HG03025 (cell line): ENCODE measurements at regions not wholly inside any gene's neighbourhood (a gene's known extent, or its start where the extent isn't known, plus 50 kb on each side); places are given as distances from the start of the nearest gene placed in this dataset.
"Not testable (repeated sequence)": the region's sequence is repeated elsewhere in the genome, so short reads cannot be mapped to it uniquely, and the experiment has no call there.

ENCODE experiments used
- ATAC-seq: cut with Tn5 transposase; IDR thresholded peaks from one replicate; pipeline ENCODE4 v1.9.1; 2021; ENCODE audit warnings: mild to moderate bottlenecking, moderate library complexity; ENCODE audit not compliant: unreplicated experiment, low FRiP score

GRCh38 chr2:75949385-75950030 is 238.8 kb upstream of the GCFC2 start:
- ATAC-seq, result no peak

- no peak for ATAC-seq
These were observed 225.6 kb upstream of the GCFC2 start for GRCh38 chr2:75936311-75936710.

GRCh38 chr2:75932996-75933395 is 222.3 kb upstream of the GCFC2 start:
- no peak for ATAC-seq

- ATAC-seq, result no peak
These were observed 217.4 kb upstream of the GCFC2 start for GRCh38 chr2:75928093-75928492.

- no peak for ATAC-seq
These were observed 214.8 kb upstream of the GCFC2 start for GRCh38 chr2:75925331-75926024.

GRCh38 chr2:75922191-75922590 is 211.5 kb upstream of the GCFC2 start:
- ATAC-seq, result no peak

- ATAC-seq, result no peak
These were observed 210.3 kb upstream of the GCFC2 start for GRCh38 chr2:75920859-75921551.

- no peak for ATAC-seq
These were observed 205.3 kb upstream of the GCFC2 start for GRCh38 chr2:75915851-75916634.

GRCh38 chr2:75896779-75897366 is 186.2 kb upstream of the GCFC2 start:
- ATAC-seq, result peak; percentile 71

GRCh38 chr2:75894170-75894569 is 183.5 kb upstream of the GCFC2 start:
- peak; percentile 77 for ATAC-seq

- no peak for ATAC-seq
These were observed 181.8 kb upstream of the GCFC2 start for GRCh38 chr2:75892490-75892889.

GRCh38 chr2:75882530-75882929 is 171.8 kb upstream of the GCFC2 start:
- ATAC-seq, result no peak

GRCh38 chr2:75875606-75876005 is 164.9 kb upstream of the GCFC2 start:
- ATAC-seq, result not testable (repeated sequence)

GRCh38 chr2:75871762-75872614 is 161.3 kb upstream of the GCFC2 start:
- not testable (repeated sequence) for ATAC-seq

GRCh38 chr2:75870651-75871137 is 160.0 kb upstream of the GCFC2 start:
- no peak for ATAC-seq

- ATAC-seq, result no peak
These were observed 159.4 kb upstream of the GCFC2 start for GRCh38 chr2:75870133-75870532.

- no peak for ATAC-seq
These were observed 155.0 kb upstream of the GCFC2 start for GRCh38 chr2:75865702-75866101.

GRCh38 chr2:75865083-75865482 is 154.4 kb upstream of the GCFC2 start:
- no peak for ATAC-seq

- ATAC-seq, result no peak
These were observed 151.8 kb upstream of the GCFC2 start for GRCh38 chr2:75862547-75862946.
